ENCODE measurements at regions not wholly inside any gene's neighbourhood (a gene's known extent, or its start where the extent isn't known, plus 50 kb on each side); places are given as distances from the start of the nearest gene placed in this dataset.
"Not testable (repeated sequence)": the region's sequence is repeated elsewhere in the genome, so short reads cannot be mapped to it uniquely, and the experiment has no call there.

- no peak for TF ChIP-seq CTCF (IDR thresholded peaks at IDR 0.05)
- DNase-seq (ENCODE audit: low spot score) (no peak), ATAC-seq (ENCODE audit: low FRiP score) (no peak)
Observed at GRCh38 chr5:79893485-79893884, 97.6 kb downstream of the MTX3 start.

- DNase-seq (ENCODE audit: low spot score) (no peak), ATAC-seq (ENCODE audit: low FRiP score) (no peak)
- no peak for TF ChIP-seq CTCF (IDR thresholded peaks at IDR 0.05)
Observed at GRCh38 chr5:79890930-79891249, 100.2 kb downstream of the MTX3 start.

GRCh38 chr5:79890119-79890929 lies 100.7 kb downstream of the MTX3 start:
- no peak for TF ChIP-seq CTCF (IDR thresholded peaks at IDR 0.05)
- ATAC-seq (ENCODE audit: low FRiP score): no peak
- no peak for DNase-seq (ENCODE audit: low spot score)

GRCh38 chr5:79888643-79889042 lies 102.4 kb downstream of the MTX3 start:
- ATAC-seq (ENCODE audit: low FRiP score) (no peak), DNase-seq (ENCODE audit: low spot score) (no peak)
- no peak for TF ChIP-seq CTCF (IDR thresholded peaks at IDR 0.05)

- no peak for TF ChIP-seq CTCF (IDR thresholded peaks at IDR 0.05)
- DNase-seq (ENCODE audit: low spot score) (no peak), ATAC-seq (ENCODE audit: low FRiP score) (no peak)
Observed at GRCh38 chr5:79886925-79887655, 104.0 kb downstream of the MTX3 start.

- ATAC-seq (ENCODE audit: low FRiP score) (no peak), DNase-seq (ENCODE audit: low spot score) (no peak)
- no peak for TF ChIP-seq CTCF (IDR thresholded peaks at IDR 0.05)
Observed at GRCh38 chr5:79886456-79886855, 104.6 kb downstream of the MTX3 start.

GRCh38 chr5:79879880-79880279 lies 111.2 kb downstream of the MTX3 start:
- DNase-seq (ENCODE audit: low spot score); ATAC-seq (ENCODE audit: low FRiP score): not testable (repeated sequence)

Measured in omental fat pad (tissue), 3 donors.